ENCODE measurements at regions not wholly inside any gene's neighbourhood (a gene's known extent, or its start where the extent isn't known, plus 50 kb on each side); places are given as distances from the start of the nearest gene placed in this dataset.
"Not testable (repeated sequence)": the region's sequence is repeated elsewhere in the genome, so short reads cannot be mapped to it uniquely, and the experiment has no call there.

- H3K9me3 ChIP-seq (ENCODE audit: control insufficient read depth in 2 of 2, insufficient read depth in 1 of 2, low read length in 1 of 2) = no peaks in the 10 kb centered on the region
- DNase-seq (ENCODE audit: low read depth in 6 of 9, low spot score in 9 of 9) = no peak
- H3K27me3 ChIP-seq (ENCODE audit: control insufficient read depth in 2 of 2, insufficient read depth in 1 of 2, low read length in 1 of 2) = peaks cover 0 to 6% of the 10 kb centered on the region in 2 donors
- H3K4me1 ChIP-seq (ENCODE audit: control insufficient read depth in 2 of 2, insufficient read depth in 2 of 2, low read length in 2 of 2) = no peaks in the 10 kb centered on the region
- 92% methylated on average over 3 of the region's 3 CpGs for WGBS
- no peaks in the 10 kb centered on the region for H3K36me3 ChIP-seq (ENCODE audit: control insufficient read depth in 2 of 2, insufficient read depth in 2 of 2, low read length in 1 of 2)
- H3K4me3 ChIP-seq (ENCODE audit: low read length in 2 of 2) = no peak overlapping the region
- H3K27ac ChIP-seq (ENCODE audit: low read depth in 1 of 2, low read length in 1 of 2) = no peak overlapping the region
These were observed 95.9 kb upstream of the KLF4 start for GRCh38 chr9:107585465-107585864.

GRCh38 chr9:107584944-107585343 is 95.4 kb upstream of the KLF4 start:
- Histone ChIP-seq H3K36me3 (ENCODE audit: control insufficient read depth in 2 of 2, insufficient read depth in 2 of 2, low read length in 1 of 2) (no peaks in the 10 kb centered on the region), H3K27me3 (ENCODE audit: control insufficient read depth in 2 of 2, insufficient read depth in 1 of 2, low read length in 1 of 2) (peaks cover 0 to 6% of the 10 kb centered on the region in 2 donors), H3K9me3 (ENCODE audit: control insufficient read depth in 2 of 2, insufficient read depth in 1 of 2, low read length in 1 of 2) (no peaks in the 10 kb centered on the region), H3K27ac (ENCODE audit: low read depth in 1 of 2, low read length in 1 of 2) (no peak overlapping the region), H3K4me1 (ENCODE audit: control insufficient read depth in 2 of 2, insufficient read depth in 2 of 2, low read length in 2 of 2) (no peaks in the 10 kb centered on the region), H3K4me3 (ENCODE audit: low read length in 2 of 2) (no peak overlapping the region)
- no peak for DNase-seq (ENCODE audit: low read depth in 6 of 9, low spot score in 9 of 9)
- WGBS = 77% methylated on average over 1 of the region's 1 CpG

DNA sequence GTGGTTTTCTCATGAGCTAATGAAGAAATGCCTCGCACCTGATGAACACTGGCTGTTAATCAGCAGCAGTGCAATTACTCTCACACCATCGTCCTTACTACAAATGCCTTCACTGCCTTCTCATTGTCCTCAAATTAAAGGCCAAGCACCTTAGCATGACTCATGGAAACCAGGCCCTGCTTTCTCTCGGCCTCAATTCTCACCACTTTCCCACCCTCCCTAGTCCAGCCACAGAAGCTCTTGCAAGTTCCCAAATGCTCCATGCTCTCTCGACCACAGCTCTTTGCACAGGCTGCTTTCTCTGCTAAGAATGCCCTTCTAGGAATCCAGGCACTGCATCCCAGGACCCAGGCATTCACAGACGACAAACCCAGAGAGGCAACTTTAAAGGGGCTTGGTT is 94.6 kb upstream of the KLF4 start:
- no peaks in the 10 kb centered on the region for H3K4me1 ChIP-seq (ENCODE audit: control insufficient read depth in 2 of 2, insufficient read depth in 2 of 2, low read length in 2 of 2)
- DNase-seq (ENCODE audit: low read depth in 6 of 9, low spot score in 9 of 9) = no peak
- 94% methylated on average over 5 of the region's 5 CpGs for whole genome bisulfite sequencing
- no peaks in the 10 kb centered on the region for H3K36me3 ChIP-seq (ENCODE audit: control insufficient read depth in 2 of 2, insufficient read depth in 2 of 2, low read length in 1 of 2)
- no peak overlapping the region for H3K27ac ChIP-seq (ENCODE audit: low read depth in 1 of 2, low read length in 1 of 2)
- no peaks in the 10 kb centered on the region for H3K9me3 ChIP-seq (ENCODE audit: control insufficient read depth in 2 of 2, insufficient read depth in 1 of 2, low read length in 1 of 2)
- no peak overlapping the region for H3K4me3 ChIP-seq (ENCODE audit: low read length in 2 of 2)
- H3K27me3 ChIP-seq (ENCODE audit: control insufficient read depth in 2 of 2, insufficient read depth in 1 of 2, low read length in 1 of 2) = peaks cover 0 to 6% of the 10 kb centered on the region in 2 donors

DNA sequence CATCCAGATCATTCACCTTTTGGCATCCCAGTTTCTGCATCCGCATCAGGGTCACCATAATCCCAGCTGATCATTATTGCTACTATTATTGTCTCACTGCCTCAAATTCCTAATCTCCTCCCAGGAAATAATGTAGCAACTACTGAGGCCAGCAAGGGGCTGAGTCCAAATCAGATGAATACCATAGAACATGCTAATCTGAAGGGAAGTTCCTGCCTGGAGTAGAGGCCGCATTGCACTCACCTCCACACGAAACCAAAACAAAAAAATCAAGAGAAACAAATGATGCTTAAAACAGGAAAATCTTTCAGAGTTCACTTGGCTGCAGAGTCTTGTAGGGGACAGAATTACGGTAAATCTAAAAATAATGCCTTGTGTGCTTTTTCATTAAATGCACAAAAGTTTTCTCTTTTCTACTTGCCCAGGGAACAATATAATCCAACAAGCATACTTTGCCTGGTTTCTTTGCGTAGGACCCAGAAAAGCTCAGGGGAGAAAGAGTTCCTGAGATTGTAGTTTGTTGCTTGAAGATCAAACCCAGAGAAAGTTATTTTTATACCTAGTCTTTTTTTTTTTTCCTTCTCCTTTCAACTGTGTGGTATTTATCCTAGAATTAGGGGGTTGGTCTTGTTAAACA is 87.7 kb upstream of the KLF4 start:
- no peaks in the 10 kb centered on the region for H3K27me3 ChIP-seq (ENCODE audit: control insufficient read depth in 2 of 2, insufficient read depth in 1 of 2, low read length in 1 of 2)
- H3K9me3 ChIP-seq (ENCODE audit: control insufficient read depth in 2 of 2, insufficient read depth in 1 of 2, low read length in 1 of 2) = no peaks in the 10 kb centered on the region
- no peak overlapping the region for H3K27ac ChIP-seq (ENCODE audit: low read depth in 1 of 2, low read length in 1 of 2)
- DNase-seq (ENCODE audit: low read depth in 6 of 9, low spot score in 9 of 9) = no peak
- WGBS = 95% methylated on average over 5 of the region's 5 CpGs
- H3K4me1 ChIP-seq (ENCODE audit: control insufficient read depth in 2 of 2, insufficient read depth in 2 of 2, low read length in 2 of 2) = no peaks in the 10 kb centered on the region
- H3K4me3 ChIP-seq (ENCODE audit: low read length in 2 of 2) = no peak overlapping the region
- no peaks in the 10 kb centered on the region for H3K36me3 ChIP-seq (ENCODE audit: control insufficient read depth in 2 of 2, insufficient read depth in 2 of 2, low read length in 1 of 2)

DNA sequence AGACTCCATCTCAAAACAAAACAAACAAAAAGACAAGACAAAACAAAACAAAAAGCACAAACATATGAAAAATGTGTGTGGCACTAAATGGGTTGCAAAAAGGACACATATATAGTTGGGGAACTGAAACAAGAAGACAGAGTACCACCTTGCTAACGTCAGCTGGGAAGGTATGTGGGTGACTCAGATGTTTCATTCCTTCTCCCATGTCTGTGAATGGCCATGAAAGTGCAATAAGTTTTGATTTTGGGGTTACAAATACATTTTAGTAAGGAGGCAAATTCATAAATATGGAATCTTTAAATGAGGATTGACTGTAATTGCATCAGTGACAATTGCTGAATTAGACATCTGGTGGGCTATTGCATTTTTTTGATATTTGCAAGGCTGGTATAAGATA is 81.6 kb upstream of the KLF4 start:
- no peaks in the 10 kb centered on the region for H3K9me3 ChIP-seq (ENCODE audit: control insufficient read depth in 2 of 2, insufficient read depth in 1 of 2, low read length in 1 of 2)
- no peak overlapping the region for H3K4me3 ChIP-seq (ENCODE audit: low read length in 2 of 2)
- no peak for DNase-seq (ENCODE audit: low read depth in 6 of 9, low spot score in 9 of 9)
- no peaks in the 10 kb centered on the region for H3K36me3 ChIP-seq (ENCODE audit: control insufficient read depth in 2 of 2, insufficient read depth in 2 of 2, low read length in 1 of 2)
- H3K4me1 ChIP-seq (ENCODE audit: control insufficient read depth in 2 of 2, insufficient read depth in 2 of 2, low read length in 2 of 2) = no peaks in the 10 kb centered on the region
- WGBS = 80% methylated on average over 1 of the region's 1 CpG
- H3K27me3 ChIP-seq (ENCODE audit: control insufficient read depth in 2 of 2, insufficient read depth in 1 of 2, low read length in 1 of 2) = no peaks in the 10 kb centered on the region
- no peak overlapping the region for H3K27ac ChIP-seq (ENCODE audit: low read depth in 1 of 2, low read length in 1 of 2)

- Histone ChIP-seq H3K27ac (ENCODE audit: low read depth in 1 of 2, low read length in 1 of 2) (no peak overlapping the region), H3K4me1 (ENCODE audit: control insufficient read depth in 2 of 2, insufficient read depth in 2 of 2, low read length in 2 of 2) (no peaks in the 10 kb centered on the region), H3K36me3 (ENCODE audit: control insufficient read depth in 2 of 2, insufficient read depth in 2 of 2, low read length in 1 of 2) (no peaks in the 10 kb centered on the region), H3K4me3 (ENCODE audit: low read length in 2 of 2) (no peak overlapping the region), H3K27me3 (ENCODE audit: control insufficient read depth in 2 of 2, insufficient read depth in 1 of 2, low read length in 1 of 2) (no peaks in the 10 kb centered on the region), H3K9me3 (ENCODE audit: control insufficient read depth in 2 of 2, insufficient read depth in 1 of 2, low read length in 1 of 2) (no peaks in the 10 kb centered on the region)
- no peak for DNase-seq (ENCODE audit: low read depth in 6 of 9, low spot score in 9 of 9)
- WGBS = 91% methylated on average over 4 of the region's 4 CpGs
These were observed 79.6 kb upstream of the KLF4 start for GRCh38 chr9:107569174-107569573.

DNA sequence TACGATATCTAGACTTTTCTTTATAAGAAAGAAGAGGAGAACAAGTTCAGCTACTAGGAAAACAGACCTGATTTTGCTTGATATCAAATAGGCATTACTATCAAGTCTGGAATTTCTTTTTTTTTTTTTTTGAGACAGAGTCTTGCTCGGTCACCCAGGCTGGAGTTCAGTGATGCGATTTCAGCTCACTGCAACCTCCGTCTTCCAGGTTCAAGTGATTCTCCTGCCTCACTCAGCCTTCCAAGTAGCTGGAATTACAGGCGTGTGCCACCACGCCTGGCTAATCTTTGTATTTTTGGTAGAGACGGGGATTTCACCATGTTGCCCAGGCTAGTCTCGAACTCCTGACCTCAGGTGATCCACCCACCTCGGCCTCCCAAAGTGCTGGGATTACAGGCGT is 78.8 kb upstream of the KLF4 start:
- not testable (repeated sequence) for H3K27me3 ChIP-seq (ENCODE audit: control insufficient read depth in 2 of 2, insufficient read depth in 1 of 2, low read length in 1 of 2); H3K4me1 ChIP-seq (ENCODE audit: control insufficient read depth in 2 of 2, insufficient read depth in 2 of 2, low read length in 2 of 2); H3K27ac ChIP-seq (ENCODE audit: low read depth in 1 of 2, low read length in 1 of 2); H3K36me3 ChIP-seq (ENCODE audit: control insufficient read depth in 2 of 2, insufficient read depth in 2 of 2, low read length in 1 of 2); DNase-seq (ENCODE audit: low read depth in 6 of 9, low spot score in 9 of 9); H3K4me3 ChIP-seq (ENCODE audit: low read length in 2 of 2); H3K9me3 ChIP-seq (ENCODE audit: control insufficient read depth in 2 of 2, insufficient read depth in 1 of 2, low read length in 1 of 2)
- WGBS = 94% methylated on average over 10 of the region's 10 CpGs

DNA sequence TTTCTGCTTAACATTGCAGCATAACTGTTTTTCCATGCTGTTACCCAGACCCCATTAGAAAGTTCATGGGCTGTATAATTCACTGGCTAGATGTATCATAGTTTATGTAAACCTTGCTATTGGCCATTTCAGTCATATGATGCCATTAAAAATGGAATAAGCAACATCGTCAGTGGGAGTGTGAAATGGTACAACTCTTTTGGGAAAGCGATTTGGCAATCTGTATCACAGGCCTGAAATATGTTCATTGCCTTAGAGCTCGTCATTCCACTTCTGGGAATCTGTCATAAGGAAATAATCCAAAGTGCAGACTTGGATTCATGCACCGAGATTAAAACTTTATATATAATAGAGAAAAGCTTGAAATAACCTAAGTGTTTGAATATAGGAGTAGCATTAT is 77.9 kb upstream of the KLF4 start:
- WGBS = 95% methylated on average over 4 of the region's 4 CpGs
- Histone ChIP-seq H3K4me1 (ENCODE audit: control insufficient read depth in 2 of 2, insufficient read depth in 2 of 2, low read length in 2 of 2) (no peaks in the 10 kb centered on the region), H3K4me3 (ENCODE audit: low read length in 2 of 2) (no peak overlapping the region), H3K36me3 (ENCODE audit: control insufficient read depth in 2 of 2, insufficient read depth in 2 of 2, low read length in 1 of 2) (no peaks in the 10 kb centered on the region), H3K27ac (ENCODE audit: low read depth in 1 of 2, low read length in 1 of 2) (no peak overlapping the region), H3K27me3 (ENCODE audit: control insufficient read depth in 2 of 2, insufficient read depth in 1 of 2, low read length in 1 of 2) (no peaks in the 10 kb centered on the region), H3K9me3 (ENCODE audit: control insufficient read depth in 2 of 2, insufficient read depth in 1 of 2, low read length in 1 of 2) (no peaks in the 10 kb centered on the region)
- DNase-seq (ENCODE audit: low read depth in 6 of 9, low spot score in 9 of 9) = no peak

GRCh38 chr9:107566611-107567061 is 77.1 kb upstream of the KLF4 start:
- Histone ChIP-seq H3K36me3 (ENCODE audit: control insufficient read depth in 2 of 2, insufficient read depth in 2 of 2, low read length in 1 of 2) (no peaks in the 10 kb centered on the region), H3K27ac (ENCODE audit: low read depth in 1 of 2, low read length in 1 of 2) (no peak overlapping the region), H3K4me1 (ENCODE audit: control insufficient read depth in 2 of 2, insufficient read depth in 2 of 2, low read length in 2 of 2) (no peaks in the 10 kb centered on the region), H3K27me3 (ENCODE audit: control insufficient read depth in 2 of 2, insufficient read depth in 1 of 2, low read length in 1 of 2) (no peaks in the 10 kb centered on the region), H3K9me3 (ENCODE audit: control insufficient read depth in 2 of 2, insufficient read depth in 1 of 2, low read length in 1 of 2) (no peaks in the 10 kb centered on the region), H3K4me3 (ENCODE audit: low read length in 2 of 2) (no peak overlapping the region)
- 83% methylated on average over 6 of the region's 6 CpGs for WGBS
- DNase-seq (ENCODE audit: low read depth in 6 of 9, low spot score in 9 of 9) = no peak

DNA sequence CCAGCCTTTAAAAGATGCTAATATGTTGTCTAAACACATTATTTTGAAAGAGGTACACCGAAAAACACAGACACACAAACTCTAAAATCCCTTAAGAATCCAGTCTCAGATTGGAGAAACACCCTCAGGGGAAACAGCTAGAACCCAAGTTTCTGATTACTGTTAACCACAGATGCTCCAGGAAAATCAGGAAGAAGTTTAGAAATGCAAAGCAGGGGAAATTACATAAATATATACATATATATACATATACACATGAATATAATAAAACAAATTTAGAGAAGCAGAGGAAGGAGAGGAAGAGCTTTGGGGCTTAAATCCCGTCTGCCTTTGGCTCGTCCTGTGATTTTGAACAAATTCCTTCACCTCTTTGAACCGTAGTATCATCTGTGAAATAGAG is 73.2 kb upstream of the KLF4 start:
- Histone ChIP-seq H3K4me3 (ENCODE audit: low read length in 2 of 2) (no peak overlapping the region), H3K4me1 (ENCODE audit: control insufficient read depth in 2 of 2, insufficient read depth in 2 of 2, low read length in 2 of 2) (no peaks in the 10 kb centered on the region), H3K36me3 (ENCODE audit: control insufficient read depth in 2 of 2, insufficient read depth in 2 of 2, low read length in 1 of 2) (no peaks in the 10 kb centered on the region), H3K27me3 (ENCODE audit: control insufficient read depth in 2 of 2, insufficient read depth in 1 of 2, low read length in 1 of 2) (no peaks in the 10 kb centered on the region), H3K27ac (ENCODE audit: low read depth in 1 of 2, low read length in 1 of 2) (no peak overlapping the region), H3K9me3 (ENCODE audit: control insufficient read depth in 2 of 2, insufficient read depth in 1 of 2, low read length in 1 of 2) (no peaks in the 10 kb centered on the region)
- DNase-seq (ENCODE audit: low read depth in 6 of 9, low spot score in 9 of 9) = no peak
- 94% methylated on average over 4 of the region's 4 CpGs for WGBS
